ENCODE measurements at regions not wholly inside any gene's neighbourhood (a gene's known extent, or its start where the extent isn't known, plus 50 kb on each side); places are given as distances from the start of the nearest gene placed in this dataset.

- no peak for DNase-seq (ENCODE audit: low spot score)
- WGBS, result 93% methylated on average over 3 of the region's 3 CpGs
Observed at GRCh38 chr5:156134216-156134615, 192.7 kb upstream of the SGCD start.

GRCh38 chr5:156135531-156135930, 191.4 kb upstream of the SGCD start:
- Histone ChIP-seq H3K4me3 (ENCODE audit: low read depth in 1 of 3, low read length in 3 of 3) (no peak overlapping the region), H3K4me1 (ENCODE audit: control insufficient read depth in 4 of 4, insufficient read depth in 4 of 4, low read length in 3 of 4) (no peaks in the 10 kb centered on the region), H3K27me3 (ENCODE audit: control insufficient read depth in 4 of 4, insufficient read depth in 4 of 4, low read length in 3 of 4) (no peaks in the 10 kb centered on the region), H3K36me3 (ENCODE audit: control insufficient read depth in 4 of 4, insufficient read depth in 3 of 4, low read depth in 1 of 4, low read length in 3 of 4) (no peaks in the 10 kb centered on the region), H3K27ac (ENCODE audit: low read depth in 1 of 2, low read length in 2 of 2) (no peak overlapping the region), H3K9ac (ENCODE audit: low read depth in 1 of 2, low read length in 2 of 2) (no peak overlapping the region), H3K9me3 (ENCODE audit: control insufficient read depth in 4 of 4, low read length in 3 of 4) (no peaks in the 10 kb centered on the region)
- TF ChIP-seq GABPA (IDR thresholded peaks at IDR 0.05 in 1 of 2, conservative IDR thresholded peaks at IDR 0.05 in 1 of 2), result no peak
- WGBS, result 54% methylated on average over 1 of the region's 1 CpG
- no peak for DNase-seq (ENCODE audit: low spot score)

More at GRCh38 chr5:156134216-156134615, 192.7 kb upstream of the SGCD start:
- H3K36me3 ChIP-seq (ENCODE audit: control insufficient read depth in 4 of 4, insufficient read depth in 3 of 4, low read depth in 1 of 4, low read length in 3 of 4), result no peaks in the 10 kb centered on the region
- no peak overlapping the region for H3K4me3 ChIP-seq (ENCODE audit: low read depth in 1 of 3, low read length in 3 of 3)
- H3K9ac ChIP-seq (ENCODE audit: low read depth in 1 of 2, low read length in 2 of 2), result no peak overlapping the region
- H3K27ac ChIP-seq (ENCODE audit: low read depth in 1 of 2, low read length in 2 of 2), result no peak overlapping the region
- no peaks in the 10 kb centered on the region for H3K4me1 ChIP-seq (ENCODE audit: control insufficient read depth in 4 of 4, insufficient read depth in 4 of 4, low read length in 3 of 4)
- no peaks in the 10 kb centered on the region for H3K9me3 ChIP-seq (ENCODE audit: control insufficient read depth in 4 of 4, low read length in 3 of 4)
- H3K27me3 ChIP-seq (ENCODE audit: control insufficient read depth in 4 of 4, insufficient read depth in 4 of 4, low read length in 3 of 4), result no peaks in the 10 kb centered on the region
- TF ChIP-seq RAD21 (IDR thresholded peaks at IDR 0.05) (no peak), JUND (IDR thresholded peaks at IDR 0.05) (no peak), MAX (IDR thresholded peaks at IDR 0.05) (no peak), REST (IDR thresholded peaks at IDR 0.05) (no peak), ZBTB33 (IDR thresholded peaks at IDR 0.05) (no peak), TAF1 (conservative IDR thresholded peaks at IDR 0.05) (no peak)

- Histone ChIP-seq H3K9me3 (ENCODE audit: control insufficient read depth in 4 of 4, low read length in 3 of 4) (no peaks in the 10 kb centered on the region), H3K27me3 (ENCODE audit: control insufficient read depth in 4 of 4, insufficient read depth in 4 of 4, low read length in 3 of 4) (no peaks in the 10 kb centered on the region), H3K4me1 (ENCODE audit: control insufficient read depth in 4 of 4, insufficient read depth in 4 of 4, low read length in 3 of 4) (no peaks in the 10 kb centered on the region), H3K27ac (ENCODE audit: low read depth in 1 of 2, low read length in 2 of 2) (no peak overlapping the region), H3K36me3 (ENCODE audit: control insufficient read depth in 4 of 4, insufficient read depth in 3 of 4, low read depth in 1 of 4, low read length in 3 of 4) (no peaks in the 10 kb centered on the region), H3K4me3 (ENCODE audit: low read depth in 1 of 3, low read length in 3 of 3) (no peak overlapping the region), H3K9ac (ENCODE audit: low read depth in 1 of 2, low read length in 2 of 2) (no peak overlapping the region)
- DNase-seq (ENCODE audit: low spot score), result no peak
- WGBS, result 70% methylated on average over 5 of the region's 5 CpGs
- TF ChIP-seq NR2F2 (IDR thresholded peaks at IDR 0.05) (no peak), YY1 (IDR thresholded peaks at IDR 0.05) (no peak), REST (IDR thresholded peaks at IDR 0.05) (no peak), FOXA1 (IDR thresholded peaks at IDR 0.05) (no peak), ATF3 (IDR thresholded peaks at IDR 0.05) (no peak), ZBTB33 (IDR thresholded peaks at IDR 0.05) (no peak), MAX (IDR thresholded peaks at IDR 0.05) (no peak), RAD21 (IDR thresholded peaks at IDR 0.05) (no peak), SP1 (IDR thresholded peaks at IDR 0.05) (no peak), GABPA (IDR thresholded peaks at IDR 0.05 in 1 of 2, conservative IDR thresholded peaks at IDR 0.05 in 1 of 2) (no peak), RXRA (IDR thresholded peaks at IDR 0.05) (no peak)
Observed at GRCh38 chr5:156137071-156137869, 189.7 kb upstream of the SGCD start.

All from liver (tissue), 7 donors.